Stomach (tissue), 8 donors: ENCODE measurements at regions not wholly inside any gene's neighbourhood (a gene's known extent, or its start where the extent isn't known, plus 50 kb on each side); places are given as distances from the start of the nearest gene placed in this dataset.

Experiments
- DNase-seq, 2 donors: peaks; one replicate each; pipeline versions ENCODE4 v3.0.0 to v3.0.0-alpha.2; 2013 to 2019
- H3K27ac ChIP-seq, 5 donors: fragments of 200-600 bp in 4 of 5; sonication (generic) in 4 of 5; one replicate each; pipeline ENCODE4 v1.5.1; 2013 to 2019; ENCODE audit warnings: mild to moderate bottlenecking in 1 of 5, moderate library complexity in 1 of 5
- H3K27me3 ChIP-seq, 3 donors: fragments of 200-600 bp; sonication (generic); one replicate each; pipeline ENCODE4 v1.5.1; 2017 to 2019; ENCODE audit warnings: mixed run types in 1 of 3
- H3K36me3 ChIP-seq, 4 donors: fragments of 200-600 bp; sonication (generic); 1 replicate in 3 of 4; 2 replicates in 1 of 4; pipeline ENCODE4 v1.5.1; 2016 to 2019
- H3K4me1 ChIP-seq, 4 donors: fragments of 200-600 bp; sonication (generic); one replicate each; pipeline ENCODE4 v1.5.1; 2016 to 2019
- H3K4me3 ChIP-seq, 4 donors: fragments of 200-600 bp; sonication (generic) in 3 of 4; one replicate each; pipeline ENCODE4 v1.5.1; 2016 to 2019; ENCODE audit warnings: mild to moderate bottlenecking in 1 of 4
- H3K9me3 ChIP-seq, 4 donors: fragments of 200-600 bp; sonication (generic); one replicate each; pipeline ENCODE4 v1.5.1; 2016 to 2019
- EP300 ChIP-seq: sonication (generic); formaldehyde crosslinking; IDR thresholded peaks from one replicate; pipeline ENCODE4 v1.6.1; 2017; ENCODE audit warnings: antibody characterized with exemption
- POLR2A ChIP-seq, 4 donors: fragments of 450-650 bp; IDR thresholded peaks; one replicate each; pipeline ENCODE4 v1.6.1; 2016; ENCODE audit warnings: antibody characterized with exemption in 4 of 4, control low read depth in 2 of 4, mild to moderate bottlenecking in 1 of 4, moderate library complexity in 1 of 4
- POLR2AphosphoS5 ChIP-seq, 3 donors: sonication (generic); formaldehyde crosslinking; IDR thresholded peaks; one replicate each; pipeline ENCODE4 v1.6.1; 2016; ENCODE audit warnings: antibody characterized with exemption in 3 of 3
- WGBS, 5 donors: extraction: QIAGEN DNeasy Blood & Tissue Kit in 3 of 5; methylation state at CpG; one replicate each; pipeline versions ENCODE4 v1.1.5 to v1.1.7; 2013 to 2018; 5-methylcytosine and 5-hydroxymethylcytosine counted together
- intact Hi-C: fragments of 100-400 bp; cut with DNase I; formaldehyde crosslinking; loops from one replicate; pipeline ENCODE4 v1.15.1; 2023; ENCODE audit warnings: low total_unique reads
- TF ChIP-seq, protein P1 (sequence below), 7 experiments: fragments of 450-650 bp in 4 of 7; fragments of 200-600 bp in 3 of 7; sonication (generic) in 3 of 7; IDR thresholded peaks; one replicate each; pipeline ENCODE4 v1.5.1; 2016 to 2019; ENCODE audit warnings: antibody characterized with exemption in 7 of 7, control low read depth in 2 of 7, mild to moderate bottlenecking in 1 of 7
- donor health status: healthy with polysubstance abuse.
- donor health status: Bipolar disorder and iron deficiency.
- donor health status: healthy.

DNA sequence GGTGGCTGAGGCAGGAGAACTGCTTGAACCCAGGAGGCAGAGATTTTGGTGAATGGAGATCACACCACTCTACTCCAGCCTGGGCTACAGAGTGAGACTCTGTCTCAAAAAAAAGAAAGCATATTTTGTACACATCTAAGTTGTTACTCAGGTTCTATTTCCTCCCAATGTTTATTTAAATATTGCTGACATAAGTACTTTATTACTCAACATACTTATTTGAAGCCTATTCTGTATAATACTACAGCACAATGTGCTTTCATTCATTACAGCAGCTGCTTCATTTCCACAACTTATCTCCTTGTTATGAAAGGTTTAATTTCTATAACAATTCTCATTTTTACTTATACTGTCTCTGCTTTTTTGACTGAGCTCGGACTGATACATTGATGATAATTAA, 495.7 kb downstream of the SLITRK1 start:
- Histone ChIP-seq H3K27me3 (no peaks in the 10 kb centered on the region), H3K9me3 (no peaks in the 10 kb centered on the region), H3K27ac (no peak overlapping the region), H3K36me3 (no peaks in the 10 kb centered on the region), H3K4me3 (no peak overlapping the region), H3K4me1 (no peaks in the 10 kb centered on the region)
- TF ChIP-seq EP300 (no peak), POLR2AphosphoS5 (IDR thresholded peaks at IDR 0.05) (no peak), POLR2A (IDR thresholded peaks at IDR 0.05) (no peak)
- TF ChIP-seq, protein P1, sequence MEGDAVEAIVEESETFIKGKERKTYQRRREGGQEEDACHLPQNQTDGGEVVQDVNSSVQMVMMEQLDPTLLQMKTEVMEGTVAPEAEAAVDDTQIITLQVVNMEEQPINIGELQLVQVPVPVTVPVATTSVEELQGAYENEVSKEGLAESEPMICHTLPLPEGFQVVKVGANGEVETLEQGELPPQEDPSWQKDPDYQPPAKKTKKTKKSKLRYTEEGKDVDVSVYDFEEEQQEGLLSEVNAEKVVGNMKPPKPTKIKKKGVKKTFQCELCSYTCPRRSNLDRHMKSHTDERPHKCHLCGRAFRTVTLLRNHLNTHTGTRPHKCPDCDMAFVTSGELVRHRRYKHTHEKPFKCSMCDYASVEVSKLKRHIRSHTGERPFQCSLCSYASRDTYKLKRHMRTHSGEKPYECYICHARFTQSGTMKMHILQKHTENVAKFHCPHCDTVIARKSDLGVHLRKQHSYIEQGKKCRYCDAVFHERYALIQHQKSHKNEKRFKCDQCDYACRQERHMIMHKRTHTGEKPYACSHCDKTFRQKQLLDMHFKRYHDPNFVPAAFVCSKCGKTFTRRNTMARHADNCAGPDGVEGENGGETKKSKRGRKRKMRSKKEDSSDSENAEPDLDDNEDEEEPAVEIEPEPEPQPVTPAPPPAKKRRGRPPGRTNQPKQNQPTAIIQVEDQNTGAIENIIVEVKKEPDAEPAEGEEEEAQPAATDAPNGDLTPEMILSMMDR (IDR thresholded peaks at IDR 0.05), result no peak
- WGBS, 5 donors, result 65 to 86% (median 78%) methylated on average over 1 of the region's 1 CpG
- no peak for DNase-seq
- intact Hi-C loops, result no loop called here

DNA sequence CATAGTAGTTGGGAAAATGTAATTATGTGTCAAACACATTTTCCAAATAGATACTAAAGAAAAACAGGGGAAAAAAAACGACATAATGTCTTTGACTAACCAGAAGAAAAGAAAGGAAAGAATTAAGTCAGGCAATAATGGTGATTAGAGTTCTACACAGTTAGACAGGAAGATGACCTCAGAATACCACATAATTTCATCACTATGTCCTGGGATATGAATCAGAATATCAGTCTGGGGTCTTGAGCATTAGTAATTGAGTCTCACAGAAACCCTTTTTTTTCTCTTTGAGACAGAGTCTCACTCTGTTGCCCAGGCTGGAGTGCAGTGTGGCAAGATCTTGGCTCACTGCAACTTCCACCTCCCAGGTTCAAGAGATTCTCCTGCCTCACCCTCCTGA, 503.4 kb downstream of the SLITRK1 start:
- Histone ChIP-seq H3K9me3 (peaks cover 0 to 6% (median 3%) of the 10 kb centered on the region in 4 donors), H3K36me3 (no peaks in the 10 kb centered on the region), H3K4me1 (no peaks in the 10 kb centered on the region), H3K27ac (no peak overlapping the region), H3K27me3 (no peaks in the 10 kb centered on the region), H3K4me3 (no peak overlapping the region)
- no peak for DNase-seq
- 28 to 71% (median 35%) methylated on average over 1 of the region's 1 CpG for WGBS, 5 donors
- intact Hi-C loops, result no loop called here
- TF ChIP-seq, protein P1 (IDR thresholded peaks at IDR 0.05), result no peak
- no peak for TF ChIP-seq EP300
- TF ChIP-seq POLR2AphosphoS5 (IDR thresholded peaks at IDR 0.05), result no peak
- TF ChIP-seq POLR2A (IDR thresholded peaks at IDR 0.05), result no peak

DNA sequence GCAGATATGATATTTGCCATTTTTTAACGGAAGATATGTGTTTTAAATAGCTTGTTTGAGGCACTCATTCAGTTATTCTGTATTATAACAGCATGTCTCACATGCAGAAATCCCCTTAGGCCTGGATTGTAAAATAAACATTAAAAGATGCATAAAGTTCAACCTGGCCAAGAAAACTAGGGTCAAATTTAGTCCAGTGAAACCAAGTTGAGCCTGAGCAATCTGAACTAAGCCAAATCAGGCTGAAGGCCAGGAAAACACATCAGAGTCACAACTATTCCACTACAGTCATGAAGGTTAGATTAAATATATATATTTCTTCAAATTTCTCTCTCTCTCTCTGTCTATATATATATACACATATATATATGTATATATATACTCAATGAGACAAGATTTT, 504.8 kb downstream of the SLITRK1 start:
- Histone ChIP-seq H3K9me3 (peaks cover 0 to 20% (median 15%) of the 10 kb centered on the region in 4 donors), H3K36me3 (no peaks in the 10 kb centered on the region), H3K4me3 (no peak overlapping the region), H3K27me3 (no peaks in the 10 kb centered on the region), H3K27ac (no peak overlapping the region), H3K4me1 (no peaks in the 10 kb centered on the region)
- WGBS, 5 donors, result 45 to 70% (median 63%) methylated on average over 1 of the region's 1 CpG
- TF ChIP-seq POLR2A (IDR thresholded peaks at IDR 0.05) (no peak), EP300 (no peak), POLR2AphosphoS5 (IDR thresholded peaks at IDR 0.05) (no peak)
- TF ChIP-seq, protein P1 (IDR thresholded peaks at IDR 0.05), result no peak
- peak in 1 of 2 donors; percentile 46 for DNase-seq
- intact Hi-C loops, result no loop called here

DNA sequence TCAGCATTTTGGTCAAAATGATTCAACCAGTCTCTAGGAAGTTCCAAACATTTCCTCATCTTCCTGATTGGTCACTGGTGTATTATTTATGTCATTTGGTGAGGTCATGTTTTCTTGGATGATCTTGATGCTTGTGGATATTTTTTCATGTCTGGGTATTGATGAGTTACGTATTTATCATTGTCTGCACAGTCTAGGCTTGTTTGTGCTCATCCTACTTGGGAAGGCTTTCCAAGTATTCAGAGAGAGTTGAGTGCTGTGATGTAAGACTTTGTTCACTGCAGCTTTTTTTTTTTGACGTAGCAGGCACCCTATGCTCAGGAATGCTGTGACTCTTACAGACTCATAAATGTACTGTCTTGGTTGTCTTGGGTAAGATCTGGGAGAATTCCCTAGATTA, 509.5 kb downstream of the SLITRK1 start:
- Histone ChIP-seq H3K9me3 (peaks cover 0 to 36% (median 27%) of the 10 kb centered on the region in 4 donors), H3K27ac (no peak overlapping the region), H3K4me1 (no peaks in the 10 kb centered on the region), H3K4me3 (no peak overlapping the region), H3K36me3 (no peaks in the 10 kb centered on the region), H3K27me3 (no peaks in the 10 kb centered on the region)
- intact Hi-C loops, result no loop called here
- TF ChIP-seq EP300 (no peak), POLR2A (IDR thresholded peaks at IDR 0.05) (no peak), POLR2AphosphoS5 (IDR thresholded peaks at IDR 0.05) (no peak)
- TF ChIP-seq, protein P1 (IDR thresholded peaks at IDR 0.05), result no peak
- no peak for DNase-seq
- 38 to 74% (median 59%) methylated on average over 2 of the region's 2 CpGs for WGBS, 5 donors
